ENCODE measurements at regions not wholly inside any gene's neighbourhood (a gene's known extent, or its start where the extent isn't known, plus 50 kb on each side); places are given as distances from the start of the nearest gene placed in this dataset.
"Not testable (repeated sequence)": the region's sequence is repeated elsewhere in the genome, so short reads cannot be mapped to it uniquely, and the experiment has no call there.

GRCh38 chr4:179272282-179272681 is 1830.0 kb upstream of the AGA start:
- DNase-seq (ENCODE audit: low read depth in 2 of 2): no peak

- no peak for DNase-seq (ENCODE audit: low read depth in 2 of 2)
Measured at GRCh38 chr4:179278647-179279046, 1836.4 kb upstream of the AGA start.

- DNase-seq (ENCODE audit: low read depth in 2 of 2): no peak
Measured at GRCh38 chr4:179285696-179286095, 1843.5 kb upstream of the AGA start.

DNA sequence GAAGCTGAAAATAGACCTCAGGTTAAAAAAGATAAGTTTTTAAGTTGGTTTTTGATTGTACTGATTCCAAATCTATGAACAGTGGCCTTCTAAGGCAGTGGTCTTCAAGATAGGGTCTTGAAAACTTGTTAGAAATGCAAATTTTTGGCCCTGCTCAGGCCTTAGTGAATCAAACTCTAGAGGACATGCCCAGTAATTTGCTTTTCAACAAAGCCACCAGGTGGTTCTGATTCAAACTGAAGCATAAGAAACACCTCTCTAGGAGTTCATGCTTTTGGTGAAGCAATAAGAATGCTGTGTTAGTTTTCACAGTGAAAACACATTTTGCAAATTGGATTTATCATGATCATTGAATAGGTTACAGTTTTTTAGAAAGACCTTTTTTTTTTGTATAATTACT is 1849.4 kb upstream of the AGA start:
- no peak for DNase-seq (ENCODE audit: low read depth in 2 of 2)

DNA sequence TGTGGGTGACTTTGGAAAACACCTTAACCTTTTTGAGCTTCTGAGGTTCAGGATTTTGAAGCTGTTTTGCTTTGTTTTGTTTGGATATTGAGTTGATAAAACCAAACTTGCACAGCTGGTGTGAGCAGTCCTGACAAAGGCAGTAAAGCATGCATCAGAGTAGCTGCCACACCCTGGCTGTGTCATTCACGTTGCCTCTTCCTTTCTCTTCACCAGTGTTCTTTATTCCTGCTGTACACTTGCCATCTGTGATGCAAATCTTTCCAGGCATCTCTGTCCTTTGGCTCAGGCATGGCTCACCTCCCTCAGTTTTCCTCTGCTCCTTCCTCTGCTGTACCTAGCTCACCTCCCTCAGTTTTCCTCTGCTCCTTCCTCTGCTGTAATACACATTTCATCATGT is 1850.2 kb upstream of the AGA start:
- no peak for DNase-seq (ENCODE audit: low read depth in 2 of 2)

GRCh38 chr4:179307297-179308136 is 1865.3 kb upstream of the AGA start:
- DNase-seq (ENCODE audit: low read depth in 2 of 2): no peak

GRCh38 chr4:179313823-179314222 is 1871.6 kb upstream of the AGA start:
- no peak for DNase-seq (ENCODE audit: low read depth in 2 of 2)

GRCh38 chr4:179325181-179325580 is 1882.9 kb upstream of the AGA start:
- no peak for DNase-seq (ENCODE audit: low read depth in 2 of 2)

GRCh38 chr4:179328627-179329026 is 1886.4 kb upstream of the AGA start:
- no peak for DNase-seq (ENCODE audit: low read depth in 2 of 2)

GRCh38 chr4:179331362-179331761 is 1889.1 kb upstream of the AGA start:
- DNase-seq (ENCODE audit: low read depth in 2 of 2): no peak

DNA sequence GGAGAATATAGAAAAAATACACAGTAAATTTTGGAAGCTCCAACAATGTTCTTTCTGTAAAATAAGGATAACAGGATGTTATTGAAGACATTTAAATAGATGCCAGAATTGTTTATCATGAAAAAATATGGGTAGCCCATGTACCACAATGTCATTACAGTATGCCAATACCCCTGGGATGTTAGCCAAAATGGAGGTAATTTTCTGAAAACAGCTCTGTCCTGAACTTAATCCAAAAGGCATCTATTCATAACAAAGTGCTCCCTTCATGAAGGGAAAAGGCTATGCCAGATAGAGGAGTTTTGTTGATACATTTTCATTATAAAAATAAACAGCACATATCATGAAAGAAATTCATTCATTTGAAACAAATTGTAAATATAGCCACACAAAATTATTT is 1902.6 kb upstream of the AGA start:
- DNase-seq (ENCODE audit: low read depth in 2 of 2): no peak

DNA sequence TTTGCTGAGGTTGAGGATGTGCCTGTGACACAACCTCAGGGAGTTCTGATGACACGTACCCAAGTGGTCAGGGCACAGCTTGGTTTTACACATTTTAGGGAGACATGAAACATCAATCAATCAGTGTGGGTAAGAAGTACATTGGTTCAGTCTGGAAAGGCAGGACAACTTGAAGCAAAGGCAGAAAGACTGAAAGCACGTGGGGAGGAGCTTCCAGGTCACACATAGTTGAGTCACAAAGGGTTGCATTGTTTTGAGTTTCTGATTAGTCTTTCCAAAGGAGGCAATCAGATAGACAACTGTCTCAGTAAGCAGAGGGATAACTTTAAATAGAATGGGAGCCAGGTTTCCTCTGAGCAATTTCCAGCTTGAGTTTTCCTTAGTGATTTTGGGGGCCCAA is 1910.0 kb upstream of the AGA start:
- DNase-seq (ENCODE audit: low read depth in 2 of 2): no peak

DNA sequence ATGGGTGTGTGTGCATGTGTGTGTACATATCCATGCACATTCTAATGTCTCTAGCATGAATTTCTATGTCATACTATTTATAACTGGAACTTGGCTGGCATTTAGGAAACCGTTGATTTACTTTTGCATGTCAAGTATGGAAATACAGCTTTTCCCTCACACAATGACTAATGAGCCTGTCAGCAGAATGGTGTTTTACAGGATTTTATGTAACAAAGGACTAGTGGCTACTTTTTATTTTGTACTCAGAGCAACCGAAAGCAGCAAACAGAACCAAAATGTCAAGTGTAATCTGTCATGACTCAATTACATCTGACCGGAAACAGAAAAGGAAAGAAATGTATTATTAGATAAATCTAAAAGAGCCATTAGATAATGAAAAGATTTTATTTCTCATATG is 1911.5 kb upstream of the AGA start:
- no peak for DNase-seq (ENCODE audit: low read depth in 2 of 2)

DNA sequence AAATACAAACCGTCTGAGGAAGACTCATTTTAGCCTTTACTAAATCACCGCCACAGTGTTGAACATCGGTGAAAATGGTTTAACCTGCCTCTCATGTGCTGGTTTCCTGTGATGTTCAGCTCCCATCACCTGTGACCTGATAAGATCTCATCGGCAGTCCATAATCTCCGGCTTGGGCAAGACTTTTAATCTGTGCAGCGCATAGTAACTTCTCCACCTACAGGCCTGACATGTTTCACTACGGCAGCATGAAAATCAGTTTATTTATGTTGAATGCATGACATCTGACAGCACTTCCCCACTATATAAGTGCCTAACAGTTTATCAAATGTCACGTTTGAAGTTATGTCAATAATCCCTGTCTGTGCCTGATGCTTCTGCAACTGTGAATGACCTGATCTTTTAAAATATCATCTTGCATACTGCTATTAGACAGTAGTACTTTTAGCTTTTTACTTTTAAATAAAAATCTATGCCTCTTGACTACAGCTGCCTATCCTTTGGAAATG is 1919.8 kb upstream of the AGA start:
- no peak for DNase-seq (ENCODE audit: low read depth in 2 of 2)

- not testable (repeated sequence) for DNase-seq (ENCODE audit: low read depth in 2 of 2)
Measured at GRCh38 chr4:179365932-179366331, 1923.7 kb upstream of the AGA start.

DNA sequence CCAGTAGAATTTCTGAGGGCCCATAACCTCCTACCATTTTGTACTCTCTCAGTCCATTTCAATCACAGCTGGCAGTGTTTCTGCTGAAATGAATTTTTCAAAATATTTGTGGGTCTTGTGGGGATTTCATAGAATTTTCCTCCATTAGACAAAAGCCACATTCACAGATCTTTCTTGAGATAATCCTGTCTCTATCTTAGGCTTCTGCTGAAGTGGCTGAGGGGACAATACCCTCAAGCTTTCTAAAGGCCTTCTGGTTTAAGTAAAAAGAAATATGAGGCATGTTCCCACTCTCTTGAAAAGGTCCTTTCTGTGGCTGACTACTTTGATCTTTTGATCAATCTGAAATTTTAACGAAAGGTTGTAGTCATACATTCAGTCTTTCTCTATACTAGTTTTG is 1930.0 kb upstream of the AGA start:
- DNase-seq (ENCODE audit: low read depth in 2 of 2): no peak

DNA sequence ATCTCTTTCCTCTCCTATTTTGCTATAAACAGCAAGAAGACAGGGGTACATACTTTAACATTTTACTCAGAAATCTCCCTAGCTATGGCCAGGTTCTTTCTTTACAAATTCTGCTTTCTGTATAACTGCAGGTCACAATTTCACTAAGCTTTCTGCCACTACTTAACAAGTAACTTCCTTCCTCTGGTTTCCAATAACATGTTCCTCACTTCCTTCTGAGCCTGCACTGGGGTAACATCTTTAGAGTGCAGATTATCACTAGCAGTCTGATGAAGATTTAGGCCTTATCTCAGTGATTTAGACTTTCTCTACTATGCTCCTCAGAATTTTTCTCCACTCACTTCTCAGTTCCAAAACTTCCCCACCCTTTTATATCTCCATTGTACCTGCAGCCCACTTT is 1930.5 kb upstream of the AGA start:
- DNase-seq (ENCODE audit: low read depth in 2 of 2): no peak

DNA sequence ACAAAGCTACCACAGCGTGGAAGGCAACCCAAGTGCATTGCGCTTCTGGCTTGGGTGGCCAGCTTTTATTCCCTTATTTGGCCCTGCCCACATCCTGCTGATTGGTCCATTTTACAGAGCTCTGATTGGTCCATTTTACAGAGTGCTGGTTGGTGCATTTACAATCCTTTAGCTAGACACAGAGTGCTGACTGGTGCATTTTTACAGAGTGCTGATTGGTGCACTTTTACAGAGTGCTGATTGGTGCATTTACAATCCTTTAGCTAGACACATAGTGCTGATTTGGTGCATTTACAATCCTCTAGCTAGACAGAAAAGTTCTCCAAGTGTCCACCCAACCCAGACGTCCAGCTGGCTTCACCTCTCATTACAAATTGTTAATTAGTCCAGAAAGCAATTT is 1936.6 kb upstream of the AGA start:
- DNase-seq (ENCODE audit: low read depth in 2 of 2): not testable (repeated sequence)

- no peak for DNase-seq (ENCODE audit: low read depth in 2 of 2)
Measured at GRCh38 chr4:179392787-179393186, 1950.5 kb upstream of the AGA start.

- no peak for DNase-seq (ENCODE audit: low read depth in 2 of 2)
Measured at GRCh38 chr4:179398414-179398813, 1956.2 kb upstream of the AGA start.

DNA sequence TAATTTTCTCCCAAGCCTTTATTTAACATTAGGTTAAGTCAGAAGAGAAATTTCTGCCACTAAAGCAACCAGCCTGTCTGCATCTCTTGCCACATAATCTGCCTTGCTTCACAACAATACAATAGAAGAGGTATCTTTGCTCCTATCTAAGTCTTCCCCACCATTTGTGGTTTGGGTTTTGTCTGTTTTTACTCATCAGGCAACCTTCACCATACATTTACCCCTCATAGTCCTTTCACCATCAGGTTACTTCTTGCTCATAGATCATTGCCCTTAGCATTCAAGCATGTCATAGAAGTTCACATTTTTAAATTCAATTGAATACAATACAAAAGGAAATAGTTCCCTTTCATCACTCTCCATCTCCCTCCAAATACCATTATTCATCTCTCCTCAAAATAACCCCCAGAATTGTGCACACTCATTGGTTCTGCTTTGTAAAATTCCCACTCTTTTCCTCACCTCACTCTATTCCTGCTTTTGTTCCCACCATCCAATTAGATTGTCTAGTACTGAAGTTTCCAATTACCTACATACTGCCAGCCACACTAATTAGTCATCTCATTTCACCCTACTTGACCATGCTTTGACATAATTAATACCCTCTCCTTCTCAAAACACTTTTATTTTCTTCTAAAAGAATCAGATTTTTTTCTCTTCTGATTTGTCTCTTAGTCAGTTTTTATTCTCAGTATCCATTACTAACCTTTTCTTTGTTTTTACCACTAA is 1957.0 kb upstream of the AGA start:
- no peak for DNase-seq (ENCODE audit: low read depth in 2 of 2)

DNA sequence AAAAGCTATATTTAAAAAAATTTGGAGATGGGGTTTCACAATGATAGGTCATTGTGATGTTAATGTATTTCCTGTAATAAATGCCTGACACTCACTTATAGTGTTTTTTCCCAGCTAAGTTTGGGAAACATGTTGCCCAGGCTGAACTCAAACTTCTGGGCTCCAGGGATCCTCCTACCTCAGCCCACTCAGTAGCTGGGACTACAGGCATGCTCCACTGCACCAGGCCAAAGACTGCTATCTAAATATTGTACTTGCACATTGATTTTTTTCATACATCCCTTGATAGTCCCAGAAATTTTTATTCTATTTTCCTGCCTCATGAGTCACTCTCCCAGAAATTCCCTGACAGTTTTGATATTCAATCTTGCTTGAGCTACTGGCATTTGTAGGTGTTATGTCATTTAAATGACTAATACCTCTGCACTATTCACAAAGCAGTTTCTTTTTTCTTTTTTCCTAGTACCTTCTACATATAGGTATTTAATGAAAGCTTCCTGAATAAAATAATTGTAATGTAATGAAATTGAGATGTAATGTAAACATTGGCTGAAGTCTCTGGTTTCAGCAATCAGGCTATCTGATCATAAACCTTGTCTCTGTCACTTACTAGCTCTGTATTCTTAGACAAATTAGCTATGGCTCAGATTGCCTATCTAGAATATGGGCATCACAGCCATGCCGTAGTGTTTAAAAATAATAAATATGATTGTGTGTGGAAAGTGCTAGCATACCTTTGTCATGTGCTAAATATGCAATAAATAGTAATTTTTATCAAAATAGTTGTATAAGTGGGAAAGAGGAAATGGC is 1973.0 kb upstream of the AGA start:
- DNase-seq (ENCODE audit: low read depth in 2 of 2): no peak

Measured in stimulated activated CD4-positive, alpha-beta T cell treated with anti-CD3 and anti-CD28 coated beads, Interleukin-1b, Interleukin-23, amount 100 ng/mL, for 4 hours (primary cell).